ENCODE measurements at regions not wholly inside any gene's neighbourhood (a gene's known extent, or its start where the extent isn't known, plus 50 kb on each side); places are given as distances from the start of the nearest gene placed in this dataset.

DNA sequence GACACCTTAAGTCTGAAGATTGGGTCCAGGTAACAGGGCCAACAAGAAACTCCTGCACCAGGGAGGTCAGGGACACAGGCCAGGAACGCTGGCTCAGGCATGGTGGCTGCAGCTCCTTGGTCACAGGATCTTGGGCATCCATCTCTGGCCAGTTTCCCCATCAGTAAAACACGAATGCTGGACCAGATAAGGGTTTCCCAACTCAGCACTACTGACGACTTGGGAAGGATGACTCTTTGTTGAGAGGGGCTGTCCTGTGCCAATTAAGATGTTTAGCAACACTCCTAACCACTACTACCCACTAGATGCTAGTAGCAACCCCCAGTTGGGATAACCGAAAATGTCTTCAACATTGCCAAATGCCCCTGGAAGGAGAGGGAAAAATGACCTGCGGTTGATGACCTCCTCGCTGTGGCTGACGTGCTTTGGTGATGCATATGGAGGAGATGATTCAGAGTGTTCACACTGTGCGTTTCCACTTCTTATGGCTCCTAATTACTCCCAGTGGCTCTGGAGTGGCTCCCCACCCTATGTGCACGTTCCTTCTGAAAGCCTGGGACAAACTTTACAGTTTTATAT, 261.9 kb downstream of the CDH26 start:
- TF ChIP-seq, protein P1, sequence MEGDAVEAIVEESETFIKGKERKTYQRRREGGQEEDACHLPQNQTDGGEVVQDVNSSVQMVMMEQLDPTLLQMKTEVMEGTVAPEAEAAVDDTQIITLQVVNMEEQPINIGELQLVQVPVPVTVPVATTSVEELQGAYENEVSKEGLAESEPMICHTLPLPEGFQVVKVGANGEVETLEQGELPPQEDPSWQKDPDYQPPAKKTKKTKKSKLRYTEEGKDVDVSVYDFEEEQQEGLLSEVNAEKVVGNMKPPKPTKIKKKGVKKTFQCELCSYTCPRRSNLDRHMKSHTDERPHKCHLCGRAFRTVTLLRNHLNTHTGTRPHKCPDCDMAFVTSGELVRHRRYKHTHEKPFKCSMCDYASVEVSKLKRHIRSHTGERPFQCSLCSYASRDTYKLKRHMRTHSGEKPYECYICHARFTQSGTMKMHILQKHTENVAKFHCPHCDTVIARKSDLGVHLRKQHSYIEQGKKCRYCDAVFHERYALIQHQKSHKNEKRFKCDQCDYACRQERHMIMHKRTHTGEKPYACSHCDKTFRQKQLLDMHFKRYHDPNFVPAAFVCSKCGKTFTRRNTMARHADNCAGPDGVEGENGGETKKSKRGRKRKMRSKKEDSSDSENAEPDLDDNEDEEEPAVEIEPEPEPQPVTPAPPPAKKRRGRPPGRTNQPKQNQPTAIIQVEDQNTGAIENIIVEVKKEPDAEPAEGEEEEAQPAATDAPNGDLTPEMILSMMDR (IDR thresholded peaks at IDR 0.05; ENCODE audit: insufficient read depth, low read length, poor library complexity, severe bottlenecking), result no peak
- TF ChIP-seq EZH2phosphoT487 (conservative IDR thresholded peaks at IDR 0.05; ENCODE audit: low read length), result no peak
